ENCODE measurements at regions not wholly inside any gene's neighbourhood (a gene's known extent, or its start where the extent isn't known, plus 50 kb on each side); places are given as distances from the start of the nearest gene placed in this dataset.
"Not testable (repeated sequence)": the region's sequence is repeated elsewhere in the genome, so short reads cannot be mapped to it uniquely, and the experiment has no call there.

GRCh38 chr6:103783329-103783728 is 1076.4 kb downstream of the HACE1 start:
- DNase-seq (ENCODE audit: low read depth): no peak

DNA sequence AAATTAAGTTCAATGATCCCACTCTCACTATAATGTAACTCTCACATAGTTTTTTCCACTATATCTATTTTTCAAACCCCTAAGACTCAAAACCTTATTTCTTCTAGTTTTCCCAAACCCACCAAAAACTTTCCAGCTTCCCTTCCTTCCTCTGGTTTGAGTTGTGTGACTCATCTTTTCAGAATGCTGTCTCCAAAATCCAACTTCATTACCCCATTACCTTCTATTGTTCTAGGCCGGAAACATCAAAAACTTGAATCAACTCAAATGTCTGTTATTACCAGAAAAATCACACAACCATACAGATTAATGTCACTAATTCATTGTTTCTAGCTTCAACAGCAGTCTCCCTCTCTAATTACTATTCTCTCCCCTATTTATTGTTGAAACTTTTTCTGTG is 1090.3 kb downstream of the HACE1 start:
- DNase-seq (ENCODE audit: low read depth): no peak

DNA sequence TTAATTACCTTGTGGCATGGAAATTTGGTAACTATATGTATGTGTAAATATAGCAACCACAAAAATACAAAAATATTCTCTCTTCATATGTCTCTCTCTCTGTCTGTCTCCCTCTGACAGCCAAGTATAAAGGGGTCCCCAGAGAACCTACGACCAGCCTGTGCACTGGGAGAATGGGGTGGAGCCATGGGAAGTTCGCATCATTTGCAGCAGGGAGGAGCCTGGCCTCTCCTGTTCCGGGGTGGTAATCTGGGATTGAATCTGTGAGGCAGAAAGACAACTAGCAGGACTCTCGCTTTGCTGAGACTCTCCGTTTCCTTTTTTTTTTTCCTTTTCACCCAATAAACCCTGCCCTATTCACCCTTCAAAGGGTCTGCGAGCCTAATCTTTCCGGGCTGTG is 1109.1 kb downstream of the HACE1 start:
- no peak for DNase-seq (ENCODE audit: low read depth)

DNA sequence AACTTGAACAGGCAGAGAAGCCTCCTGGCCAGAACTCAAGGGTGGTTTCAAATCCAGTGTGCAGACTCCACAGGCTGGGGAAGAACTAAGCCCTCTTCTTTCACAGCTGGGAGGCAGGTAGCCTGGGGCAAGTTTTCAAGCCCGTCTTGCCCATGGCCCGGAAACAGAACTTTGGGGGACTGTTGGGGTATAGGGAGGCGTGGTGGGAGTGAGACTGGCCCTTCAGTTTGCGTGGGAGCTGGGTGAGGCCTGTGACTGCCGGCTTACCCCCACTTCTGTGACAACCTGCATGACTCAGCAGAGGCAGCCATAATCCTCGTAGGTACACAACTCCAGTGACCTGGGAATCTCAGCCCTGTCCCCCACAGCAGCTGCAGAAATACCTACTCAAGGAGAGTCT is 1125.7 kb downstream of the HACE1 start:
- DNase-seq (ENCODE audit: low read depth): no peak

DNA sequence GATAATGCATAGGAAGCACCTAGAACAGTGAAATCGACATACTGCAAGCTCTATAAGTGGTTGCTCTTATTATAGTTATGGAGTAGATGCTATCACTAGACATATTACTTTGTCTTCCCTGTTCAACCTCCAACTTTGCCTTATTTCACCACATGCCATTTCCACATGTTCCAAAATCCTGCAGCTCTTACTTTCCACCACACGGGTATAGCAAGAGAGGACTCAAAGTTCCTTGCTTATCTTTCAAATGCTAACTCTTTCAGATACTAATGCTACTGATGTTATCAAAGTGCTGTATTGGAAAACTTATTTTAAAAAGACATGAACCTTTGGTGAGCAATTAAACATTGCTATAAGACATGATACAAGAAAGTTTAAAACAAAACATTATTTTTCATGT is 1130.1 kb downstream of the HACE1 start:
- no peak for DNase-seq (ENCODE audit: low read depth)

DNA sequence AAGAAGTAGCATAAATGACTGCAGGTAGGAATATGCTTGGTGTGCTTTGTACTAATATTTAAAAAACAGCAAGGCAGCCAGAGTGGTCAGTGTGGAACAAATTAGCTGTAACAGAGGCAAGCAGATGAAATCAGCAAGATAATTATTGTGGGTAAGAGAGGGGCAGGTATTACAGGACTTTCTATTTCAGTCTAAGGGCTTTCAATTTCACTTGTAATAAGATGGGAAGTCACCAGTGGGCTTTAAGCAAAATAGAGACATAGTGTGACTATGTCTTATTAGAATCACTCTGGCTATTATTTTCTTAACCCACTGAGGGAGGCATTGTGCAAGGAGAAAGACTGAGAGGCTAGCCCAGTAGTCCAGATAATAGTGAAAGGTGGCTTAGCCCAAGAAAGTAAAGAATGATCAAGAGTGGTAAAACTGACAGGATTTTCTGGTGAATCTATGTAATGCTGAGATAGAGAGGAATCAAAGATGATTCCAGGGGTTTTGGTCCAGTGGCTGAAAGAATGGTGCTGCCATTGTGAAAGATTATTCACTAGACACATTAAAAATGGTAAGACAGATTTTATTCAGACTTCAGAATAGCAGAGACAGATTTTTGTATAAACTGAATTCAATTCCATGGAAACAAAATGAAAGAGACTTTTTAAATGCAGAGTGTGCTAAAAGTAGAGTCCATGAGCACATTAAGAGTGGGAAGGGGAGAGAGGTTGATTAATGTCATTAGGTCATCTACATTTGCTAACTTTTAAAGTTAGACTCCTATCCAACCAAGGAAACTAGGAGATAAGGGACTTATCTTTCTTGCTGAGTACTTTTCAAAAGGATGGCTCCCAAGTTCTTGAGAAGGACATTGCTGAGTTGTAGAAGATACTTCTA is 1136.0 kb downstream of the HACE1 start:
- DNase-seq (ENCODE audit: low read depth): no peak

DNA sequence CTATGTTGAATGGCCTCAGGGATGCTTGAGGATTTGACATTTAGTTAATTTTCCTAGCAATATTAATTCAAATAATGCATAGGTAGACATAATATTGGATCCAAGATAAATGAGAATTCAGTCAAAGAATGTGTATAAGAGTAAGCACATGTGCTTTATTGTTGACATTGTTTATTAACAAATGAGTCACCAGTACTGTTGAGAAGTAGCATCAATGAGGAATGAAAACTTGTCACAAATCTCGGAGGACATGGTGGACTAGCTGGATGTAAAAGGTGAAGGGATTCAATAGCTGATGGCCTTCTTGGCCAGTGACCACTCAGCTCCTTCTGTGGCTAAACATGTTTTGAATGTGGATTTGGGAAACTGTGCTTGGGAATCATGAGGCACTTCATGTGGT is 1137.0 kb downstream of the HACE1 start:
- no peak for DNase-seq (ENCODE audit: low read depth)

- no peak for DNase-seq (ENCODE audit: low read depth)
These were observed 1137.8 kb downstream of the HACE1 start for GRCh38 chr6:103721923-103722322.

- DNase-seq (ENCODE audit: low read depth): no peak
These were observed 1139.3 kb downstream of the HACE1 start for GRCh38 chr6:103720393-103720792.

- DNase-seq (ENCODE audit: low read depth): no peak
These were observed 1140.2 kb downstream of the HACE1 start for GRCh38 chr6:103719545-103719944.

GRCh38 chr6:103715269-103715668 is 1144.5 kb downstream of the HACE1 start:
- DNase-seq (ENCODE audit: low read depth): no peak

DNA sequence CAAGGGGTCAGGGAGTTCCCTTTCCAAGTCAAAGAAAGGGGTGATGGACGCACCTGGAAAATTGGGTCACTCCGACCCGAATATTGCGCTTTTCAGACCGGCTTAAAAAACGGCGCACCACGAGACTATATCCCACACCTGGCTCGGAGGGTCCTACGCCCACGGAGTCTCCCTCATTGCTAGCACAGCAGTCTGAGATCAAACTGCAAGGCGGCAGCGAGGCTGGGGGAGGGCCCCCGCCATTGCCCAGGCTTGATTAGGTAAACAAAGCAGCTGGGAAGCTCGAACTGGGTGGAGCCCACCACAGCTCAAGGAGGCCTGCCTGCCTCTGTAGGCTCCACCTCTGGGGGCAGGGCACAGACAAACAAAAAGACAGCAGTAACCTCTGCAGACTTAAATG is 1150.5 kb downstream of the HACE1 start:
- not testable (repeated sequence) for DNase-seq (ENCODE audit: low read depth)

DNA sequence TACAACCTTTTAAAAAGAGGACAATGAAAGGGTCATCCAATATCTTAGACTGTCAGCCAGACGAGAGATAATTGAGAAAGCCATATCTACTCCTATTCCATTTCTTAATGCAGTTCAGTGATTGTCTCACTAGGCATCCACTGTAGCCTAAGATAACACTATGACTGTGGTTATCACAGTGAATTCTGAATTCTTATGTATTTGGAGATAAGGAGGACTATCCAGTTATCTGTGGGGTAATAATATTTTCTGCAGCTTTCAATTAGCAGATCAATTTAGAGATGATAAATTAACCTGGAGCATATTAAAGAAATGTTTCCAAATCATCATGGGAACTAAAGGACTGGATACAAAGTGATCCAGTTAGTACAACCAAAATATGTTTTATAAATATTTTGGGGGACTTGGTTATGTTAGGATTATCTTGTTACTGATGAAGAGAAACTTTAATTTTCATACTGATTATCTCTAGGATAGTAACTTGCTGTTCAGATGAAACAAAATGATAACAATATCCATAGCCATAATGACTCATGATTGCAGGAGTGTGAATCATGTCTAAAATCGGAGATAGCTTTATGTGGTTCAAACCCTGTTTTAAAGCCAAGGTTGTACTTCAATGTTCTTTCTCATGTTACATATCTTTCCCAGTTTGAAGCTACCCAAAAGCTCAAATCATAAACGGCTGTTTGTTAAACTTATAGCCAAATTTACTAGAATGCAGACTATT is 1152.0 kb downstream of the HACE1 start:
- DNase-seq (ENCODE audit: low read depth): no peak

- DNase-seq (ENCODE audit: low read depth): no peak
These were observed 1160.0 kb downstream of the HACE1 start for GRCh38 chr6:103699769-103700168.

- no peak for DNase-seq (ENCODE audit: low read depth)
These were observed 1172.3 kb downstream of the HACE1 start for GRCh38 chr6:103687430-103687829.

DNA sequence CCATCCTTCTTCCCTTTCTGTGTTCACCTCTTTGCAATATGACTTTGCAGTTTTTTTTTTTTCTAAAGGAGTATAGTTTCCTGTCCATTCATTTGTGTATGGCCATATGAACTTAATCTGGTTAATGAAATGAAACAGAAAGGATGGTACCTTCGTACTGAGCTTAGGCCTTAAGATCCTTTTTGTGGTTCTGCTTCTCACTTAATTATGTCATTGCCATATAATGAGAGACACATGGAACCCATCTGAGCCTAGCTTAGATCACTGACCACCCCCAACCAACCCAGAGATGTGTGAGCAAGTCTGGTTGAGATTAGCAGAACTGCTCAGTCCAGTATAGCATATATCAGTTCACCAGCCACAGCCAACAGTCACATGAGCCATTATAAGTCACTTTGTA is 1179.6 kb downstream of the HACE1 start:
- DNase-seq (ENCODE audit: low read depth): no peak

- no peak for DNase-seq (ENCODE audit: low read depth)
These were observed 1182.4 kb downstream of the HACE1 start for GRCh38 chr6:103677290-103677689.

DNA sequence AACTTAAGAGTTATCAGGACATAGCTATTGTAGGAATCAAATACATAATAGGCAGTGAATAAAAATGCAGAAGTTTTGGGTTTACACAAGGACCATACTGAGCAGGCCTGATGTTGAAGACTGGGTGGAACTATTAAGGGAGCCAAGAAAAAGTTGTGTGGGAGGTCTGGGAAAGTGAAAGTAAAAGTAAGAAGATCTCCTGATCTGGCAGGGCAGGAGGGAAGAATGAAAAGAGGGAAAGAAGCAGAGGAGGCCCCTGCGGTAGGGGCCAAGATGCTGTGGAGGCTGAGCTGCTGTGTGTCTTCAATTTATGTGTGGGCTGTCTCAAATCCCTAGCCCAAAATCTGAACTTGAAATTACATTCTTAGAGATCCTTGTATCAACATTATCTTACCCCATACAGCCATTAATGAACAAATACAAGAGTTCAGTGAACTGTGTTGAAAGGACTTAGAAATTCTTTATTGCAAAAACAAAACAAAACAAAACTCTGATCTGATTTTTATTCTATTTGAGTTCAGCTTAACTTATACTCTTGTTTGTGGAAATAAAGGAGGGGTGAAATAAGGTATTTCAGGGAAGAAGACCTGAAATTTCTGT is 1183.8 kb downstream of the HACE1 start:
- DNase-seq (ENCODE audit: low read depth): peak; percentile 11

DNA sequence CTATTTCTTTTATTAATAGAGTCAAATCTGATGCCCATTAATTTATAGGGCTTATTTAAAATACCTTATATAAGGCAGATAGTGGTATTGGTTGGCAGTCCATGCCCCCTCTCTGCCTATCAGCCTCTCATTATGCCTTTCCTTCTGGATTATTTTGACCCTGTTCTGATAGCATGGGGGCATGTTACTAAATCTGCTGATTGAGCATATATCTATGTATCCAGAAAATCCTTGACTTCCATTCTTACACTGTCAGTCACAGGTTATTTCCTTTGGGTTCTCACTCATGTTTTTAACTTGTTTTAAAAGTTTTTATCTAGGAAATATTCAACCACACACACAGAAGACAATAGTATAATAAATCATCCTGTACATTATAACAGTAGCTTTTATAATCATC is 1184.9 kb downstream of the HACE1 start:
- DNase-seq (ENCODE audit: low read depth): no peak

DNA sequence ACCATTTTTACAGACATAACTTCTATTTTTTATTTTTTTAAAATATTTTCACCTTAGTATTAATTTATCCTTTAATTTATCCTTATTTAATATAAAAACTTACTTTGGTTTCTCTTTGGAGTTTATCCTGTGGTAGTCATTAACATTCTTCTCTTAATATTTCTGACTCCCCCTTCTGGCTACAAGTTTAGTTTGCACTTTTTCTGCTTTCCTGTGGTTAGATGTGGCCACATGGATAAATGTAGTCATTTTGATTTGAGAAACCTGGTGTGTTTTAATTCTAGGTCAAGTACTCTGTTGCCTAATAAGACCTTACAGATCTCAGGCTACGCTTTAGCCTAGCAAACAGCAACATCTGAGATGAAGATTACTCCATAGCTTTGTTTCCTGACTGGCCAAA is 1187.5 kb downstream of the HACE1 start:
- DNase-seq (ENCODE audit: low read depth): peak; percentile 3

- peak; percentile 1 for DNase-seq (ENCODE audit: low read depth)
These were observed 1230.1 kb downstream of the HACE1 start for GRCh38 chr6:103629613-103630012.

DNA sequence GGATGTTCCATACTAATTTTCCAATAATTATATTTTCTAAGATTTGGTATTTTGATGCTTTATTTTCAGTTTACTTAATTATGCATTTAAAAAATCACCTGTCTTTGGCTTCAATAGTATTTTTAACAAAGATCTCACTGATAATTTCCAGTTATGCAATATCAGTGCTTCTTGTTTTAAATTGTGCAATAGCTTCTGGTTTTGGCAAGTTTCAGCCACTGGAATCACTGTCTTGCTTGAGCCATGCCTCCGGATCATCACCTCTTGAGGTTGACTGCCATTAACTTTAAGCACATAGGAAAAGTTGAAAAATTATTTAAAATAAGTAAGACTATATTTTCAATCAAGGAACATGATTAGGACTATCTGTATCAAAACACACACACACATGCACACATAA is 1242.1 kb downstream of the HACE1 start:
- DNase-seq (ENCODE audit: low read depth): no peak

DNA sequence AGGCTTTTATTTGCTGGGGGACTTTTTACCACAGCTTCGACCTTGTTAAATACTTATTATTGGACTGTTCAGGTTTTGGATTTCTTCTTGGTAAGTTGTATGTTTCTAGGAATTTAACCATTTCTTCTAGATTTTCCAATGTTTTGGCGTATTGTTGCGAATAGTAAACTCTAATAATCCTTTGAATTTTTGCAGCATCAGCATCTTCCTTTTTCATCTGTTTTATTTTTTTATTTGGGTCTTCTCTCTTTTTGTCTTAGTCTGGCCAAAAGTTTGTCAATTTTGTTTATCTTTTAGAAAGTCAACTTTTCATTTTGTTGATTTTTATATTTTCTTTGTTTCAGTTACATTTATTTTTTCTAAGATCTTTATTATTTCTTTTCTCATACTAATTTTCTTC is 1272.0 kb downstream of the HACE1 start:
- DNase-seq (ENCODE audit: low read depth): no peak

Data from M059J (cell line).